SK-N-SH treated with all-trans-retinoic acid at 6 μM for 48 hours (cell line): ENCODE measurements at regions not wholly inside any gene's neighbourhood (a gene's known extent, or its start where the extent isn't known, plus 50 kb on each side); places are given as distances from the start of the nearest gene placed in this dataset.

Source experiments
- ATAC-seq: fragments of 200-7000 bp; cut with Tn5 transposase; 3 replicates; pipeline ENCODE4 v1.9.1; 2020; ENCODE audit warnings: mild to moderate bottlenecking, moderate library complexity
- ARNTL ChIP-seq: fragments of 450-650 bp; formaldehyde crosslinking; IDR thresholded peaks from 2 replicates; pipeline ENCODE4 v1.5.0; 2020; ENCODE audit warnings: low read depth, mild to moderate bottlenecking, moderate library complexity, borderline replicate concordance
- BACH2 ChIP-seq: fragments of 250-450 bp; sonication (Bioruptor Pico); IDR thresholded peaks from 2 replicates; pipeline ENCODE4 v1.9.0; 2021; ENCODE audit warnings: mild to moderate bottlenecking, borderline replicate concordance
- CSDC2 ChIP-seq: fragments of 250-450 bp; sonication (Bioruptor Pico); IDR thresholded peaks from 2 replicates; pipeline ENCODE4 v1.5.0; 2020; ENCODE audit warnings: mild to moderate bottlenecking, moderate library complexity
- GLIS3 ChIP-seq: fragments of 250-450 bp; sonication (Bioruptor Pico); IDR thresholded peaks from 2 replicates; pipeline ENCODE4 v1.5.0; 2020; ENCODE audit warnings: mild to moderate bottlenecking, moderate library complexity
- OSR1 ChIP-seq: fragments of 250-450 bp; sonication (Bioruptor Pico); IDR thresholded peaks from 2 replicates; pipeline ENCODE4 v1.8.0; 2022; ENCODE audit warnings: moderate library complexity, mild to moderate bottlenecking, inconsistent platforms
- POU6F1 ChIP-seq: fragments of 250-450 bp; sonication (Bioruptor Pico); IDR thresholded peaks from 2 replicates; pipeline ENCODE4 v1.8.0; 2021; ENCODE audit warnings: low read depth, mild to moderate bottlenecking, moderate library complexity, borderline replicate concordance
- PPARA ChIP-seq: fragments of 250-450 bp; sonication (Bioruptor Pico); IDR thresholded peaks from 2 replicates; pipeline ENCODE4 v1.5.0; 2020; ENCODE audit warnings: mild to moderate bottlenecking, borderline replicate concordance
- SNAI2 ChIP-seq: fragments of 250-450 bp; sonication (Bioruptor Pico); IDR thresholded peaks from 2 replicates; pipeline ENCODE4 v1.5.0; 2020; ENCODE audit warnings: mild to moderate bottlenecking, moderate library complexity
- TCF4 ChIP-seq: fragments of 250-450 bp; sonication (Bioruptor Pico); IDR thresholded peaks from 2 replicates; pipeline ENCODE4 v1.8.0; 2021; ENCODE audit warnings: mild to moderate bottlenecking, moderate library complexity, borderline replicate concordance
- TOX ChIP-seq: fragments of 250-450 bp; sonication (Bioruptor Pico); IDR thresholded peaks from 2 replicates; pipeline ENCODE4 v1.8.0; 2021; ENCODE audit warnings: mild to moderate bottlenecking, moderate library complexity, borderline replicate concordance
- ZC3H10 ChIP-seq: fragments of 250-450 bp; sonication (Bioruptor Pico); IDR thresholded peaks from 2 replicates; pipeline ENCODE4 v1.5.1; 2021; ENCODE audit warnings: mild to moderate bottlenecking, moderate library complexity
- ZFP3 ChIP-seq: fragments of 250-450 bp; sonication (Bioruptor Pico); IDR thresholded peaks from 2 replicates; pipeline ENCODE4 v1.5.0; 2020; ENCODE audit warnings: mild to moderate bottlenecking, moderate library complexity
- ZFP30 ChIP-seq: fragments of 450-650 bp; formaldehyde crosslinking; IDR thresholded peaks from 2 replicates; pipeline ENCODE4 v1.5.0; 2022; ENCODE audit warnings: mild to moderate bottlenecking, moderate library complexity
- ZNF565 ChIP-seq: fragments of 450-650 bp; formaldehyde crosslinking; conservative IDR thresholded peaks from 2 replicates; pipeline ENCODE4 v1.5.0; 2020; ENCODE audit warnings: low read depth, mild to moderate bottlenecking, moderate library complexity
- ZNF70 ChIP-seq: fragments of 450-650 bp; formaldehyde crosslinking; IDR thresholded peaks from 2 replicates; pipeline ENCODE4 v1.5.0; 2020; ENCODE audit warnings: mild to moderate bottlenecking, moderate library complexity
- ZNF8 ChIP-seq: fragments of 450-650 bp; formaldehyde crosslinking; IDR thresholded peaks from 2 replicates; pipeline ENCODE4 v1.5.0; 2020; ENCODE audit warnings: mild to moderate bottlenecking, moderate library complexity
- TF ChIP-seq, protein P1 (sequence below): fragments of 250-450 bp; sonication (Bioruptor Pico); IDR thresholded peaks from 2 replicates; pipeline ENCODE4 v1.5.0; 2020; ENCODE audit warnings: mild to moderate bottlenecking, moderate library complexity

- TF ChIP-seq POU6F1 (CRISPR knock-in tag), result no peak
- no peak for TF ChIP-seq TCF4
- no peak for TF ChIP-seq ZC3H10 (CRISPR knock-in tag)
- no peak for TF ChIP-seq PPARA
- TF ChIP-seq OSR1 (CRISPR knock-in tag), result no peak
- no peak for TF ChIP-seq ZNF8 (CRISPR knock-in tag)
- TF ChIP-seq, protein P1, sequence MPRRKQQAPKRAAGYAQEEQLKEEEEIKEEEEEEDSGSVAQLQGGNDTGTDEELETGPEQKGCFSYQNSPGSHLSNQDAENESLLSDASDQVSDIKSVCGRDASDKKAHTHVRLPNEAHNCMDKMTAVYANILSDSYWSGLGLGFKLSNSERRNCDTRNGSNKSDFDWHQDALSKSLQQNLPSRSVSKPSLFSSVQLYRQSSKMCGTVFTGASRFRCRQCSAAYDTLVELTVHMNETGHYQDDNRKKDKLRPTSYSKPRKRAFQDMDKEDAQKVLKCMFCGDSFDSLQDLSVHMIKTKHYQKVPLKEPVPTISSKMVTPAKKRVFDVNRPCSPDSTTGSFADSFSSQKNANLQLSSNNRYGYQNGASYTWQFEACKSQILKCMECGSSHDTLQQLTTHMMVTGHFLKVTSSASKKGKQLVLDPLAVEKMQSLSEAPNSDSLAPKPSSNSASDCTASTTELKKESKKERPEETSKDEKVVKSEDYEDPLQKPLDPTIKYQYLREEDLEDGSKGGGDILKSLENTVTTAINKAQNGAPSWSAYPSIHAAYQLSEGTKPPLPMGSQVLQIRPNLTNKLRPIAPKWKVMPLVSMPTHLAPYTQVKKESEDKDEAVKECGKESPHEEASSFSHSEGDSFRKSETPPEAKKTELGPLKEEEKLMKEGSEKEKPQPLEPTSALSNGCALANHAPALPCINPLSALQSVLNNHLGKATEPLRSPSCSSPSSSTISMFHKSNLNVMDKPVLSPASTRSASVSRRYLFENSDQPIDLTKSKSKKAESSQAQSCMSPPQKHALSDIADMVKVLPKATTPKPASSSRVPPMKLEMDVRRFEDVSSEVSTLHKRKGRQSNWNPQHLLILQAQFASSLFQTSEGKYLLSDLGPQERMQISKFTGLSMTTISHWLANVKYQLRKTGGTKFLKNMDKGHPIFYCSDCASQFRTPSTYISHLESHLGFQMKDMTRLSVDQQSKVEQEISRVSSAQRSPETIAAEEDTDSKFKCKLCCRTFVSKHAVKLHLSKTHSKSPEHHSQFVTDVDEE, result no peak
- TF ChIP-seq CSDC2 (CRISPR knock-in tag), result no peak
- no peak for TF ChIP-seq TOX (CRISPR knock-in tag)
- no peak for TF ChIP-seq ZFP30
- no peak for TF ChIP-seq GLIS3 (CRISPR knock-in tag)
- TF ChIP-seq ZFP3 (CRISPR knock-in tag), result no peak
These were observed 143.4 kb downstream of the WNT5A start for GRCh38 chr3:55343486-55344357.

DNA sequence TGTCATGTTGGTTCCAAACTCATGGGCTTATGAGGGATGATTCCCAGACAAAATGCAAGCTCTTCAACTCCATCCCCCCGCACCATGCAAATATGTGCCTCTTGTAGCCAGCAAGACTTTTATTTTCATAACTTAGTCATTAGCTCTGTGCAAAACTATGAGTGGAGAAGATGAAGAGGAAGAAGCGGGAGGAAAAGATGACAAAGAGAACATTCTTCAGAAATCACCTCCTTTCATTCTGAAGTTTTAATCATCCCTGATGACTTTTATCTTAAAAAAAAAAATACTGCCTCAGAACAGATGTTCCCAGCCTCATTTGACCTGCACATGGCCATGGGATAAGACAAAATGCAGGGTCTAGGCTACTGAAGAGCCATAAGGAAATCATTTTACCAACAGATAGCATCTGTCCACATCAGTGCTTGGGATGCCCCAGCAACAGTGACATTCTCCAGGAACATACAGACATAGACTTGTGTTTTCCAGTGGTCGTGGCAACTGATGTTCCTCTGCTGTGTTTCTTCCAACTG lies 145.5 kb downstream of the WNT5A start:
- peak; percentile 76 for ATAC-seq
- TF ChIP-seq PPARA, result no peak
- TF ChIP-seq ZNF70, result peak; percentile 83
- TF ChIP-seq, protein P1, result peak; percentile 85
- TF ChIP-seq SNAI2 (CRISPR knock-in tag), result no peak
- peak; percentile 93 for TF ChIP-seq TCF4

More at GRCh38 chr3:55343486-55344357, 143.4 kb downstream of the WNT5A start:
- ATAC-seq, result no peak

GRCh38 chr3:55339819-55340218 lies 147.3 kb downstream of the WNT5A start:
- no peak for ATAC-seq
- no peak for TF ChIP-seq ZC3H10 (CRISPR knock-in tag)
- no peak for TF ChIP-seq ARNTL (CRISPR knock-in tag)
- TF ChIP-seq ZFP3 (CRISPR knock-in tag), result no peak
- TF ChIP-seq BACH2 (CRISPR knock-in tag), result no peak
- TF ChIP-seq ZFP30, result no peak

DNA sequence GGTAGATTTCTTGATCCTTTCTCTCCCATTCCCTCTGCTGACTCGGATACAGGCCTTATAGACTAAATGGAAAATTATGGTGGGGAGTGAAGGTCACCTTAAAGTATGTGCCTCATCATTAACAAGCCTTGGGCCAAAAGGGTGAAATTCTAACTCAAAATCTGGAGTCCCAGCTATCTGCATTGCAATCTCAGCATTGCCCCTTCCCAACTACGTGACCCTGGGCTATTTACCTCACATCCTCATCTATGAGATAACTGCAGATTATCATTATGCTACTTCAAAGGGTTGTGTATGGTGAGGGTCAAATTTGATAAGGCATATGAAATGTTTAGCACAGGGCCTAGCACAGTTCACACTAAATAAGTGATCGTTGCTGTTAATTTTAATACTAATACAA lies 147.7 kb downstream of the WNT5A start:
- no peak for ATAC-seq

More for the DNA sequence above, 147.7 kb downstream of the WNT5A start:
- TF ChIP-seq, protein P1, result no peak
- TF ChIP-seq ZNF565 (CRISPR knock-in tag) (no peak), POU6F1 (CRISPR knock-in tag) (no peak), ARNTL (CRISPR knock-in tag) (no peak)
